ENCODE measurements at regions not wholly inside any gene's neighbourhood (a gene's known extent, or its start where the extent isn't known, plus 50 kb on each side); places are given as distances from the start of the nearest gene placed in this dataset.

DNA sequence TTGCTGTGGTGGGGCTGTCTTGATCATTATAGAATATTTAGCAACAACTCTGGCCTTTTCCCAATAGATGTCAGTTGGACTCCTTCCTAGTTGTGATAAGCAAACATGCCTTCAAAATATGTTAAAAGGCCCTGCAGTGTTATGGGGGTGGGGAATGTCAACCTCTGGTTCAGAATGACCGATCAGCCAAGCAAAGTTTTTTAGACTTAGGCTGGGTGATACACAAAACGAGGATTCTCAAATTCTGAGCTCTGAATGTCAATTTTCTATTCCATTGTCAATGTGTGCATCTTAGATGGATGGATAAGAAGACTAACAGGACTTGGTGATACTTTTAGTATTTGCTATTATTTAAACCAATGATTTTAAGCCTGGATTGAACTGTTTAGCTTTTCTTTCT, 940.0 kb upstream of the GRIA3 start:
- TF ChIP-seq, protein P1, sequence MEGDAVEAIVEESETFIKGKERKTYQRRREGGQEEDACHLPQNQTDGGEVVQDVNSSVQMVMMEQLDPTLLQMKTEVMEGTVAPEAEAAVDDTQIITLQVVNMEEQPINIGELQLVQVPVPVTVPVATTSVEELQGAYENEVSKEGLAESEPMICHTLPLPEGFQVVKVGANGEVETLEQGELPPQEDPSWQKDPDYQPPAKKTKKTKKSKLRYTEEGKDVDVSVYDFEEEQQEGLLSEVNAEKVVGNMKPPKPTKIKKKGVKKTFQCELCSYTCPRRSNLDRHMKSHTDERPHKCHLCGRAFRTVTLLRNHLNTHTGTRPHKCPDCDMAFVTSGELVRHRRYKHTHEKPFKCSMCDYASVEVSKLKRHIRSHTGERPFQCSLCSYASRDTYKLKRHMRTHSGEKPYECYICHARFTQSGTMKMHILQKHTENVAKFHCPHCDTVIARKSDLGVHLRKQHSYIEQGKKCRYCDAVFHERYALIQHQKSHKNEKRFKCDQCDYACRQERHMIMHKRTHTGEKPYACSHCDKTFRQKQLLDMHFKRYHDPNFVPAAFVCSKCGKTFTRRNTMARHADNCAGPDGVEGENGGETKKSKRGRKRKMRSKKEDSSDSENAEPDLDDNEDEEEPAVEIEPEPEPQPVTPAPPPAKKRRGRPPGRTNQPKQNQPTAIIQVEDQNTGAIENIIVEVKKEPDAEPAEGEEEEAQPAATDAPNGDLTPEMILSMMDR (IDR thresholded peaks at IDR 0.05; ENCODE audit: low read length): no peak
- no peak for TF ChIP-seq EZH2 (optimal IDR thresholded peaks at IDR 0.05; ENCODE audit: low read depth, low read length)
